ENCODE measurements at regions not wholly inside any gene's neighbourhood (a gene's known extent, or its start where the extent isn't known, plus 50 kb on each side); places are given as distances from the start of the nearest gene placed in this dataset.

DNA sequence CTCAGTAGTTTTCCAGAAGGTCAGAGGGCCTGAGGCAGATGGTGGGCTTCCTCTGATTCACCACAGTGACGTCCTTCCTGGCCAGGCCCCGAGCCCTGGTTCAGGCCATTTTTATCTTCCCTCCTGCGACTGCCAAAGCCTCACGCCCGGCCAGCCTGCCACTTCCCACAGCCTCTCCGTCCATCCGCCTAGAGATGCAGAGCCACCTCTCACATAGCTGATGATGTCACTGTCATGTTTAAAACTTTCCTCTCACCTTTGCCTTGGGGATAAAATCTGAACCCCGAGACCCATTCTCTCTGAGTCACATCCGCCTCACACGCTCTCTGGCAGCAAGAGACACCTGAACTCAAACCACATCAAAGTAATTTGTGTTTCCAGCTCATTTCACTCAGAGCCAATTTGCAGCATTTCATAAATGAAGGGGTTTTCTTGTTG is 175.3 kb downstream of the QDPR start:
- no peak for DNase-seq

- DNase-seq: no peak
These were observed 175.8 kb downstream of the QDPR start for GRCh38 chr4:17336069-17336468.

DNA sequence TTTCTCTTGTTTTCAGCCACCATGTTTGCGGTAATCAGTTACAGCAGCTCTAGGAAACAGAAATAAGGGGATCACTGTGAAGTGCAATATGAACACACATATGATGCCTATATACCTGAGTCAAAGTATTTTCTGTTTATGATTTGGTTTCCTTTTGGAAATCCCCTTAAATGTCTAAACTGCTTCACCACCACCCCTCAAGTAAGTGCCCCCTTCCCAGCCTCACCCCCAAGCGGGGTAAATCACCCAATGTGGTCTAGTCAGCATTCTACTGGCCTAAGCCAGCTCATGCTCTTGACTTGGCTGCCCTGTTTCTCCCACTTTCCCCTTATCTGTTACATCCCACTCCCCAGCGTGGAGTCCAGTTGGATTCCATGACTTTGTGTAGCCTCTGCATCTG is 176.5 kb downstream of the QDPR start:
- DNase-seq: no peak

- no peak for DNase-seq
These were observed 179.4 kb downstream of the QDPR start for GRCh38 chr4:17332478-17332877.

GRCh38 chr4:17329046-17329445 is 182.8 kb downstream of the QDPR start:
- DNase-seq: no peak

DNA sequence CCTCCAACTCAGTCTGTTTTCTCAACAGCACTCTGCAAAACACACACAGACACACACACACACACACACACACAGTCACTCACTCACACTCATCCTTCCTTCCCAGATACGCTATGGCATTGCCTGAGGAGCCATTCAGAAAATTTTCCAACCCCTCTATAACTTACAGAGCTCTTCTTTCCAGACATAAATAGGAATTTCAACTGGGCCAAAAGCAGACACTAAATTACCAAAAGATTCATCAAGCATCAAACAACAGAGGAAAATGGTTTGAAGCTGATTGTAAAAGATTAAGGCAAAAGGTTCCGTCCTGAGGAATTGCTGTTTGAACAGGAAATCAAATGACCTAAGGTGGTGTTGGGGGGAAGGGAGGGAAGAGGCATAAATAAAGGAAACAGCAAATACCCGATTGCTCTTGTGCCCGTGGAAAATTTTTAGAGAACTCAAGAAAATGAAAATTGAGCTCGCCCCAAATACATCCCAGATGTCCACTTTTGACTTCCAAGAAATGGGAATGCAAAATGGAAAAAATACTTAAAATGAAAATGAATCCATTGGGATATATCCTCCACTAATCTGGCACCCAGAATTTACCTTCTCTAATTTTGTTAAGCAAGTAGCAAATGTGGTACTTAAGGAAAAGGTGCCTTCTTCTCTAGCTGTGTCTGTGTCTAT is 183.6 kb downstream of the QDPR start:
- no peak for DNase-seq

- no peak for DNase-seq
These were observed 184.3 kb downstream of the QDPR start for GRCh38 chr4:17327591-17327990.

- DNase-seq: no peak
These were observed 185.1 kb downstream of the QDPR start for GRCh38 chr4:17326756-17327155.

- no peak for DNase-seq
These were observed 186.8 kb downstream of the QDPR start for GRCh38 chr4:17325098-17325497.

- DNase-seq: peak; percentile 38 to 61 (median 56)
These were observed 187.5 kb downstream of the QDPR start for GRCh38 chr4:17324386-17324830.

DNA sequence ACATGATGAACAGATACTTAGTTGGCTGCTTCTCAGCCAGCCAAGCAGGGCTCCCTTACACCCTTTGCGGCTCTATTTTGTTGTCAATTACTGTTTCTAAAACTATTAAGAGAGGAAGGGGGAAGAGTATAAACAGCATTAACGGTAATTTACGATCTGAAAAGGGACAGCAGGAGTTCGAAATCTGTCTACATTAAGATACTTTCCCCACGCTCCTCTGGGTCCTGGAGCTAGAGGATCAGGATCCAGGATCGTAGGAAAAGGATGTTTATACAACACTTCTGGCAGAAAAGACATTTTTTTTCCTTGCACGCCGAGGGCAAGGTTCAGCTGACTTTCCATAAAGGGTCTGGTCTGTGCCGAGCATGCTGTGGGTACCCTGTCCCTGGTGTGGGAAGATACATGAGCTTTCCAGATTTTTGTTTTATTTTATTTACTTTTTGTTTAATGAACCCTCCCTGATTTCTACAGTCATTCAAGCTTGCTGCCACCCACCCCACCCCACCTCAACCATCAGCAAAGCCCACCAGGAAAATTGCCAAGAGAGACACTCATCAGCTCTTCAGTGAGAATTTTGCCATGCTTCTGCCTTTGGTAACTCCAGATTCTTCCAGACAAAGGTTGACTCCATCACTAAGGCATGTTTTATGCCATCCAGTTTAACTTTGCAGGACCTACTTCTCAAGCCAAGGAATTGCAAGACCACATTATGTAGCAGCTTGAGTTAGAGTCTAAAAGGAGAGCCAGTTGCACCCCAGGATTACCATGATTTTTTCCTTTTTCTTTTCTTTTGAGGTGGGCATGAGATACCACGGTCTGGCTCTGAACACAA is 188.1 kb downstream of the QDPR start:
- no peak for DNase-seq

DNA sequence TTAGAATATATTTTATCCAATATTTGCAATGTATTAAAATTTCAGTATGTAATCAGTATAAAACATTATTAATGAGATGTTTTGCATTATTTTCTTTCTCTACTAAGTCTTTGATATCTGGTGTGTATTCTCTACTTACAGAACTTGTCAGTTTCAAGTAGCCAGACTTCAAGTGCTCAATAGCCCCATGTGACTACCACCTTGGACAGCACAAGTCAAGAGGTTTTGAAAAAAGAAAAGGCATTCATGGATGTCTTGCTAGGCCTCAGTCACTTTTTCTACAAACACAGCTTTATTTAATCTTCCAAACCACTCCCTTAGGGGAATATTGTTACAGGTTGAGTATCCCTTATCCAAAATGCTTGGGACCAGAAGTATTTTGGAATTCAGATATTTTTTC is 189.4 kb downstream of the QDPR start:
- no peak for DNase-seq

GRCh38 chr4:17320046-17320445 is 191.8 kb downstream of the QDPR start:
- no peak for DNase-seq

- no peak for DNase-seq
These were observed 194.4 kb downstream of the QDPR start for GRCh38 chr4:17317526-17317925.

DNA sequence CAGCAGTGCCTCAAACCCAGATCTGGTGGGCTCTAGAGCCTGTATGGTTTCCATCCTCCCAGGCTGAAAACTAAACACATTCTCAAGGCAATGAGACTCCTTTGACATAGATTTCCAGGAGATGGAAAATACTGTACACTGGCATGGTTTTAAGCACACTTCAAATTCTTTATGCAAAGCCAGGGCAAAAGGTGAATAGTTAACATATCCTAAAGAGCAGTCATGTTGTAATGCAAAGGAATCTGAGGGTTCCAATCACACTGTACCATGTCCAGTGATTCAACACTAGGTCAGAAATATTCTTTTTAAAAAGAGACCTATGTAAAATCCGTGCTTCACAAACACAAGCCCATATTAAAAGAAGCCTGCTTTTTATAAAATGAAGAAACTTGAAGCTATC is 195.3 kb downstream of the QDPR start:
- no peak for DNase-seq

DNA sequence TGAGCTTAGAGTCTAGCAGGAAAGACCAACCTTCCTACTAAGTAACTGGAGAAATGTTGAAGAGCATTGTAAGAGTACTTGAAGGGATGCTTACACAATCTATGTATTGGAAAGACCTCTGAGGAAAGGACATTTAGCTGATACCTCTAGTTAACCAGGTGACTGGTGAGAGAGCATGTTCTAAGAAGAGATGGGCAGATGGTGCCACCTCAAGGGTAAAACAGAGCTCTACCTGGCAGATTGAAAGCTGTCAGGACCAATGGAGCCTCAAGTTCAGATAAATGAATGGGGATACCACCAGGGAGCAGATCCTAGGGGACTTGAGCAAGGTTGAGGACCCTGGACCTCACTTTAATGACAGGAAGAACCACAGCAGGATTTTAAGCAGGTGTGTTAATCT is 196.4 kb downstream of the QDPR start:
- DNase-seq: no peak

- no peak for DNase-seq
These were observed 198.7 kb downstream of the QDPR start for GRCh38 chr4:17313194-17313593.

GRCh38 chr4:17310269-17310652 is 201.6 kb downstream of the QDPR start:
- DNase-seq: no peak

DNA sequence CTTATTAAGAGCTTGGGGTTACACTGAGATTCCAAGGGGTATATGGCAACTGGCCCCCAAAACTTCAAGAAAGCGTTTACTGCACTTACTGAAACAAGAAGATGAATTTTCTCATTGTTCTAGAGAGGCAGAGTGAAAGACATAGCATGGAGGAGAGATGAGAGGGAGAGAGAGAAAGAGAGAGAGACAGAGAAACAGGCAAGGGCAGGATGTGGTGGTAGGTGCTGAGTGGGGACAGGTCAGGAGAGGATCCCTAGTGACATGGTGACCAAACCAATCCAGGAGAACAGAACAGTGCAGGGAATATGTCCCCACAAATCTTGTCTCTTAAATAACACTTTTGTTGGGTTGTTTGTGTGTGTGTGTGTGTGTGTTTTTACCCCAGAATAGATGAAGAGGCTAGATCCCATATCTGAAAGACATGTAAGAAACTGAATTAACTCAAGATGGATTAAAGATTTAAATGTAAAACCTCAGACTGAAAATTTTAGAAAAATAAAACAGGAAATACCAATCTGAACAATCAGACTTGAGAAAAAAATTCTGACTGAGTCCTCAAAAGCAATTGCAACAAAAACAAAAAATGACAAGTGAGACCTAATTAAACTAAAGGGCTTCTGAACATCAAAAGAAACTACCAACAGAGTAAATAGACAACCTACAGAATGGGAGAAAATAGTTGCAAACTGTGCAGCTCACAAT is 202.2 kb downstream of the QDPR start:
- DNase-seq: no peak

DNA sequence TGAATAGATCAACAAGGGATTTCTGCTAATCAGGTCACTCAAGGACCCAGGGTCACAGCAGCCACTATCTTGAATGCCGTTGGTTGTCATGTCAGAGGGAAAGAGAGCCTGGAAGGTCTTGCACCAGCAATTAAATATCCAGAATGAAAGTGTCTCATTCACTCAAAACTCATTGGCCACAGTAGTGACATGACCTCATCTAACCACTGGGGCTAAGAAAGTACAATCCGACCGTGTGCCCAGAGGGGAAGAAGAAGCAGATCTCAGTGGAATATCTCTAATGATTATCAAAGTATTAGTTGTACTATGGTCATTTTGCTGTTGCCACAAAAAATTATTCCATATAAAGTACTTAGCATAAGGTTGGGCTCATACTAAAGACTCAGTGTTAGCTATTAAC is 210.0 kb downstream of the QDPR start:
- no peak for DNase-seq

GRCh38 chr4:17301266-17301665 is 210.6 kb downstream of the QDPR start:
- no peak for DNase-seq

DNA sequence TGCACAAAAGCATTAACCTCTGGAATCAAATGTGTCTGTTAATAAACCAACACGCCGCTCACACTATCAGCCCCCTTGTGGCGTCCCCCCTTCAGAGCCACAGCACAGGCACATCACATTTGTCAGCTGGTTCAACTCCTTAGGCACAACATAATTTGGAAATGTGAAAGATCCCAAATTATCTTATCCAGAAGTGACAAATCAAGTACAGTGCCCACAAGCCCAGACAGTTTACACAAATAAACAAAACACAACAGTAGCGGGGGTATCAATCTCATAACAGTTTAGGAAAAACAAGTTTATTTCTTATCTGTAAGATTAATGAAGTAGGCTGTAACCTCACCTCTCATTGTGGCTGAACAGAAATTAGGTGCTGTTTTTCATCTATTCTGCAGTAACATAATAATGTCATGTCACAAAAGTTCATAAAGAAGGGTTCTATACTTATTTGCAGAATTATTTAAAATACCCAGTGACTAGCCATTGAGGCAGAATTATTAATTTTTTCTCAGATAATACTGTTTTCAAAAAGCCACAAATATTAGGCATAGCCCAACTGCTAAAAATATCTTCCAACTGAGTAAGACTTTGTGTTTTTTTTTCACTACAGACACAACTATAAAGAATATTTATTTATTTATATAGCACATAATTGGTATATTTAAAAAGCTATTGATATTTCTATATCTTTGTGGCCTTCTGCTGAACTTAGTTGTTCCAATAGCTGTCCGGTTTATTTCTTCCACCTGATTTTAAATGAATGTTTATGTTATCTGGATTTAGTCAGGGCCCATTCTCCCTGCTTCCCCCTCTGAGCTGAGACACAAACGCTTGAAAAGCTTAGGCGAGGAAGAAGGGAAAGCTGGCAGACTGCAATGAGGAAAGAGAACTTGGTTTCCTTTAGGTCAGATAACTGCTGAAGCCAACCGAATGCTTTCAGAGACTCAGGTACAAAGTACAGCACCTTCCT is 214.7 kb downstream of the QDPR start:
- DNase-seq: no peak

DNA sequence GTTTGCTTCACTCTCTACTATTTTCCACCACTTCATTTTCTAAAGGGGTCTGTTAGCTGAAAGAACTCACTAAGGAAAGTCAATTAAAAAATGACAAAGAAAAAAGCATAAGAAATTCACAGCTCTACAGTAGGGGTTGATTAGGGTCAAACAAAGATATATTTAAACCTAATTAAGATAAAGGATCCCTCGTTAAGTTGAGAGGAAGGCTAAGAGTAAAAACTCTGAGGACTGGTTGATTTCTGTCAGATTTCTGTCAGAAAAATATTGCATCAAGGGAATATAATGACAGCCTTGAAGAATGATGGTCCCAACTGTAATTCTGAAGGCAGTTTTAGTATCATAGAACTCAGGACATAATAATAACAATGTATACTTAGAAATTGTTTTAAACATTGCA is 218.0 kb downstream of the QDPR start:
- DNase-seq: no peak

Data from suppressor macrophage treated with lipopolysaccharide for 1 hour (primary cell).